Hematopoietic multipotent progenitor cell treated with erythropoietin and hydrocortisone succinate and interleukin-3 and kit ligand, for 6 days (in vitro differentiated cells): ENCODE measurements at regions not wholly inside any gene's neighbourhood (a gene's known extent, or its start where the extent isn't known, plus 50 kb on each side); places are given as distances from the start of the nearest gene placed in this dataset.
"Not testable (repeated sequence)": the region's sequence is repeated elsewhere in the genome, so short reads cannot be mapped to it uniquely, and the experiment has no call there.

Experiments used
- DNase-seq: peaks from one replicate; pipeline ENCODE4 v3.0.0-alpha.2; 2015

DNA sequence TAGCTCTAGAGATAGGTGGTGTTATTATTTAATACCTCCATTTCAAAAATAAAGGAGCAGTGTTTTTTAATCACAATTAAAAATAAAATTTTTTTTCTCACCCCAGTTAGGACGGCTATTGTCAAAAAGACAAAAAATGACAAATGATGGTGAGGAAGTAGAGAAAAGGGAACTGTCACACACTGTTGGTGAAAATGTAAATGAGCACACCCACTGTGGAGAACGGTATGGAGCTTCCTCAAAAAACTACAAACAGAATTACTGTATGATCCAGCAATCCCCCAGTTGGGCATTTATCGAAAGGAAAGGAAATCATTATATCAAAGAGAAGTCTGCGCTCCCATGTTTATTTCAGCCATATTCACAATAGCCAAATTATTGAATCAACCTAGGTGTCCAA lies 148.7 kb upstream of the NR5A2 start:
- DNase-seq: peak; percentile 14

DNA sequence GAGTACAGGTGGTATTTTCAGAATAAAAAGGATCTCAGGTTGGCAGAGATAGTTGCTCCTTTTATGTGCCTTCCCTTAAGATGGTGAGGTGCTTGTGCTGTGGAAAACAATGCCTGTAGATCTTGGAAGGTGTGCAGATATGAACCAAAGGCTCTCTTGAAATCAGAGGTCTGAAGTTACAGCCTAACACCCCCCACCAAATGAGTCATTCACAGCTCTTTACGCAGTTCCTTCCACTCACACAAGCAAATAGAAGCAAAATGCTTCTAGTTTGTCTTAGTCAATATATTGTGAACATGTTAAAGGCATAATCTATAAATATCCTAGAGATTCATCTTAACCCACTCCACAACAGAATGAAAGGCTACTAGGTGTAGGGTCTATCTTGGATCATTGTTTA lies 128.9 kb upstream of the NR5A2 start:
- DNase-seq: no peak

DNA sequence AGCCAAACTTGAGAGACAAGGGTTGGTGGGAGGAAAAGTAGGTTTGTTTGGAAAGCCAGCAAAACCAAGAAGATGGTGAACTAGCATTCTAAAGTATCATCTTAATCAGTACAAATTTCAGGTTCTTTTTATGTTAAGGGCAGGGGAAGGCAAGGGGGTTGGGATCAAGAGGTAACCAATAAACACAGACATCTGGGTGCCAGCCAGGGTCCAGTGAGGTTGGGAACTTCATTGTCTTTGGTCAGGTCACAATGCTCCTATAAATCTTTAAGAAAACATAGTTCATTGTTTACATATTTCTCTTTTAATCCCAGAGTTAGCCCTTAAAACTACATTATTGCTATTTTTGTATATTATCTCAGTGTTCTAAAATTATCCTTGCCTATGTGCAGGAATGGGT lies 126.2 kb upstream of the NR5A2 start:
- DNase-seq: no peak

DNA sequence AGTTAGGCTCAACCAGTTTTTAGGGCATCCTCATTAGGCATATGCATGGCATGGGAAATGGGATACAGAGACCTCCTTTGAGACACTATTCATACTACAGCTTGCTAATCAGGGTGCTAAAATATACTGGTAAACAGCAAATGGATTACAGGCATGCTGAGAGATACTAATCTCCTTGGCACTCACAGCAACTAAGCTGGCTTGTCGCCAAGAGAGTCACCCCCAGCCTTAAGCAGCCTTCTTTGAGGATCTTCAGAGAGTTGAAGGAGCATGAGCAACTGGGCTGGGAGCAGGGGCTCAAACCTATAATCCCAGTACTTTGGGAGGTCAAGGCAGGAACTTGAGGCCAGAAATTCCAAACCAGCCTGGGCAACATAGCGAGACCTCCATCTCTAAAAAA lies 120.1 kb upstream of the NR5A2 start:
- peak; percentile 21 for DNase-seq

DNA sequence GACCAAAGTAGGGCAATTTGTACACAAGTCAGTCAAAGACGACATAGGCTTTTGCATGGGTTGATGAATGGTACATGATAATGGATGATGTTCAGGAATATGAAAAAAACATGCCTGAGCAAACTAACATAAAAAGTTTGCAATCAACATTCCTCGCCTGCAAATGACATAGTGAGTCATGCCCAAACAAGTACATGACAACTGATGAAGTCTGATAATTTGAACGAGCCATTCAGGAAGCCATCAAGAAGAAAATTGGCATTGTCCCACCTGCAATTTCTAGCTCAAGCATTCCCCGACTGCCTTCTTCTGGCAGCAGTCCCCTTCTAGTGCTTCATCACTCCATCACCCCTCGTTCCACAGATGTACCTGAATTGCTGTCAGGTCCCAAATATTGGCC lies 118.4 kb upstream of the NR5A2 start:
- DNase-seq: no peak

DNA sequence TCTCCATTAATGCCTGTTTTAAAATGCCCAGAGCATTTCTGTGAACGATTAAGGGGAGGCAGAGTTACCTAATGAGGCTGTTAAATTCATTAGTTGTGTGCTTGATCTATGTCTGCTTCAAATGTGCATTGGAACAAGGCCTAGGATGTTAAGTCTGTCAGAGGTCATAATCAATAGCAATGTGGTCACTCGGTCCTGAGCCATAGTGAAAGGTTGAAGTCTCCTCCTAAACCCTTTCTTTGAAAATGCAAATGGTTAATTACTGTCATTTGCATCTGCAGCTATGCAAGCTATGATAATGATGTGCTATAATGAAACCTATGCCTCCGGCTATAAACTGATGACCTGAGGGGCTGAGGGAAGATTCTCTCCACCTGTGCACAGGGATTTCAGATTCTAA lies 114.2 kb upstream of the NR5A2 start:
- DNase-seq: no peak

DNA sequence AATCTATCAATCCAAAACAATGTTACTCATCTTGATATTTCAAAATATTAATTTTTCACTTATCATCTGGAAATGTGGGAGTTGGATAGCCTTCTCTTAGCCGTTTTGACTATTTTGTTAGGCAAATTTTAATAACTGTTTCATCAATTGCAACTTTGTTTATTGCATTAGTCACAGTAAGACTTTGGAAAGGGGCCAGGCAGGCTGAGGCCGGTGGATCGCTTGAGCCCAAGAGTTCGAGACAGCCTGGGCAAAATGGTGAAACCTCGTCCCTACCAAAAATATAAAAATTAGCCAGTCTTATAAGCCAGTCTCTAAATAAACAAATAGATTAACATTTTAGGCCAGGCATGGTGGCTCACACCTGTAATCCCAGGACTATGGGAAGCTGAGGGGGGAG lies 113.0 kb upstream of the NR5A2 start:
- DNase-seq: no peak

DNA sequence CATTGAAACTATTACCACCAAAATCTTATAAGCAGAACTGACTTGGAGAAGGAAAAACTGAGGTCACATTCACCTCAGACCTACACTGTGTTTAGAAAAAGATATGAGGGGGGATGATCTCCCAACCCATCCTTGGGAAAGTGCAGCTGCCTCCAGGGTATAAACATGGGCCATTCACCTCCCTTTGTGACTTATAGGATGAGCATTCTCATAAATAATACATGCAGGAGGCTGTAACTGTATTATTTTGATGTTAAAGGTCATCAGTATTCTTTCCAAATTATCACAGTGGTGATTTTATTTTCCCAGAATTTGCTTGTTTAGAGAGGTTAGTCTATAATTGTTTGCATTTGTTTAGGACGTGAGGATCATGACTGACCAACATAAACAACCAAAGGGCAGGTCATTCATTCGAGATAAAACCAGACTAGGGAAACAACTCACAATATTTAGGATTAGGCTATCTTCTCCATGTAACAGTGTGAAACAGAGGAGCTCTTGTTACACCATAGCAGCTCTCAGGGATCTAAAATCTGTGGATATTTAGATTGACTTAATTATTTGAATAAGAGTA lies 109.2 kb upstream of the NR5A2 start:
- DNase-seq: no peak

DNA sequence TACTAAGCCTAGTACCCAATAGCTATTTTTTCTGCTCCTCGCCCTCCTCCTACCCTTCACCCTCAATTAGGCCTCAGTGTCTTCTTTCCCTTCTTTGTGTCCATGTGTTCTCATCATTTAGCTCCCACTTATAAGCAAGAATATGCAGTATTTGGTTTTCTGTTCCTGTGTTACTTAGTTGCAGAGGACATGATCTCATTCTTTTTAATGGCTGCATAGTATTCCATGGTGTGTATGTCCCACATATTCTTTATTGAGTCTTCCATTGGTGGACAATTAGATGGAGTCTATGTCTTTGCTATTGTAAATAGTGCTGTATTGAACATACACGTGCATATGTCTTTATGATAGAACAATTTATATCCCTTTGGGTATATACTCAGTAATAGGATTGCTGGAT lies 106.9 kb upstream of the NR5A2 start:
- no peak for DNase-seq

DNA sequence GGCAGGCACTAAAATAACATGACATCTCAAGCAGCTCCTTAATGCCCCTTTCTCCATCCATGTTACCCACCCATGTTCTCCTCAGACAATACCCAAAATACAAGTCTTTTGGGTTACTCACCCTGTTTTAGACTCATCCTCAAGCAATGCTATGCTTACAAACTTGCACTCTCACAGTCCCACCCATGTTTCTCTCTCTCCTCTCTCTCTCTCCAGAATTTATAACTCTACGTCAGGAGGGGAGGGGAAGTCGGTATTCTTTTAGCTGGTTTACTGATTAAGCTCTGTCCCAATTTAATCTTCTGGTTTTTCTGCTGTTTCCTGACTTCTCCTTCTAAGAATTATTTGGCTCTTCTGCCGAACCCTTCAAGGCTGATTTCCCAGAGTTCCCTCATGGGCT lies 98.0 kb upstream of the NR5A2 start:
- DNase-seq: no peak

DNA sequence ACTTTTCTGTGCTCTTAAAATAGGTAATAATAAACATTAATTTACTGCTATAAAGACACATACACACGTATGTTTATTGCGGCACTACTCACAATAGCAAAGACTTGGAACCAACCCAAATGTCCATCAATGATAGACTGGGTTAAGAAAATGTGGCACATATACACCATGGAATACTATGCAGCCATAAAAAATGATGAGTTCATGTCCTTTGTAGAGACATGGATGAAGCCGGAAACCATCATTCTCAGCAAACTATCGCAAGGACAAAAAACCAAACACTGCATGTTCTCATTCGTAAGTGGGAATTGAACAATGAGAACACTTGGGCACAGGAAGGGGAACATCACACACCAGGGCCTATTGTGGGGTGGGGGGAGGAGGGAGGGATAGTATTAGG lies 97.4 kb upstream of the NR5A2 start:
- DNase-seq: not testable (repeated sequence)

DNA sequence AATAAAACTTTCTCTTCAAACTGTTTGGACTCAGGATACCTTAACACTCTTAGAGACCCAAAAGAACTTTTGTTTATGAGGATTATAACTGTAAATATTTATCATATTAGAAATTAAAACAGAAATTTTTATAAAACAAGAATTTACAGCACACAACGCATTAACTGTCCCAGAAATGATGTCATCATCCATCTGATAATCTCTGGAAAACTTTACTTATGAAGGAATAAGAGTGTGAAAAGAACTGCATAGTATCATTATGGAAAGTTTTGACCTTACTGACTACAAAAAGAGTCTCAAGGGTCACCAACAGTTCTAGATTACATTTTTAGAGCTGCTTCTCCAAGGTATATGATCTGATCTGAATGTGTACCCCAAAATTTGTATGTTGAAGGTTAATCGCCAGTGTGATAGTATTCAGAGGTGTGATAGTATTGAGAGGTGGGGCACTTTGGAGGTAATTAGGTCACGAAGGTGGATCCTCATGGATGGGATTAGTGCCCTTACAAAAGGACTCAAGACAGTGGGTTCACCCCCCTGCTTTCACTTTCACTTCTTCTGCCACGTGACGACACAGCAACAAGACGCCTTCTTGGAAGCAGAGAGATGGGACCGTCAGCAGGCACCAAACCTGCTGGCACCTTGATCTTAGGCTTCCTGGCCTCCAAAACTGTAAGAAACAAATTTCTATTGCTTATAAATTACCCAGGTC lies 95.7 kb upstream of the NR5A2 start:
- DNase-seq: peak; percentile 73

DNA sequence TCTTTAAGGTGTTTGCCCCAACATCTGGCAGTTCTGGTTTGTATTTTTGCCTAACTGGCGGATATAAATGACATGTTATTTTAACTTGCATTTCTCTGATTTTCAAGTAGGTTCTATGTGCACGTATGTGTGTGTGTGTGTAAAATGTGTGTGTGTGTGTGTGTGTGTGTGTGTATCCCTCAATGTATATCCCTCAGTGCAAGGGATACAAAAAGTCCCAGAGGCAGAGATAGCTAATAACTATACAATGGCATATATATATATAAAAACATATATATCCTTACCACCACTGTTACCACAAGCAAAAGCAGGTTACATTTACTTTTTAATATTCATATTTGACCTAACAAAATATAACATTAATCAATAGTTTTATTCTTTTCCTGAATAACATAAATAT lies 95.0 kb upstream of the NR5A2 start:
- DNase-seq: peak; percentile 13

DNA sequence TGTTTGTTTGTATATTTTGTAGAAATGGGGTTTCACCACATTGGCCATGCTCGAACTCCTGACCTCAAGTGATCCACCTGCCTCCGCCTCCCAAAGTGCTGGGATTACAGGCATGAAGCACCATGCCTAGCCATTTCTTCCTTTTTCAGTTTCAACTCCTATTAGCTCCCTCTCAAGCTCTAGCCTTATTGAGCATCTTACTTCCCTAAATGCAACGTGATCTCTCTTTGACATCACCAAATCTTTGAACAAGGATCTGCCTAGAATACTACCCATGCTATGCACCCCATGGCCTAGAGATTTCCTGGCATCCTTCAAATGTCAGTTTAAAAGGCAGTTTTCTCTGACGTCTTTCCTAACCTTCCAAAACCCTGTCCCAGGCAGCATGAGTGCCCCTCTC lies 91.1 kb upstream of the NR5A2 start:
- no peak for DNase-seq

DNA sequence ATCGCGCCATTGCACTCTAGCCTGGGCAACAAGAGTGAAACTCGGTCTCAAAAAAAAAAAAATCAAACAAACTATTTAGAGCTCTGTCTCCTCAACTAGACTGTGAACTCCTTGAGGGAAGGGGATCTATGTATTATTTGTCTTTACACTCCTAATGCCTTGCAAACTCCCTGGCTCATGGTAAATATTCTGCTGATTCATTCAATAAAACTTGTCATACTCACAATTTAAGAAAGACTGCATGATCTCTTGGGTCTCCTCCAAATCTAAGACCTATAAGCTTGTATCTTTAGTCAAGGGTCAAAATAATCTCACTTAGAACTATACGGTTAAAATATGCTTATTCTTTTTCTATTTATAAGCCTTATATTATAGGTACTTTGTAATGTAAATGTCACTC lies 90.3 kb upstream of the NR5A2 start:
- DNase-seq: no peak

DNA sequence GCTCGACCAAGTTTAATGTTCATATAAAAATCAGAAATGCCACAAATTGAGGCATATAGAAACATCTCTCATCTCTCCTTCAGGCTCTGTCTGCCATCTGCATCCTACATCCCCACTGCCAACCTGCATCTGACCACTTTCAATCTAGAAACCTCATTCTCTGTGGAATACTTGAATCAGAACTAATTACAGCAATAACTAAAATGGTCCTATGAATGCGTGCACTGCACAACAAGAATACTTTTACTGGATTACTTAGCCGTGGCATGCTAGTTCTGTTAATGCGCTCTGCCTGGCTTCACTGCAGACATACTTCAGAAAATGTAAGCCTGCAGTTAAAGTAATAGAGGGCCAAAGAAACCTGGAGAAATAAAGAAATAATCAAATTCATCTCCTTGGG lies 89.8 kb upstream of the NR5A2 start:
- no peak for DNase-seq

DNA sequence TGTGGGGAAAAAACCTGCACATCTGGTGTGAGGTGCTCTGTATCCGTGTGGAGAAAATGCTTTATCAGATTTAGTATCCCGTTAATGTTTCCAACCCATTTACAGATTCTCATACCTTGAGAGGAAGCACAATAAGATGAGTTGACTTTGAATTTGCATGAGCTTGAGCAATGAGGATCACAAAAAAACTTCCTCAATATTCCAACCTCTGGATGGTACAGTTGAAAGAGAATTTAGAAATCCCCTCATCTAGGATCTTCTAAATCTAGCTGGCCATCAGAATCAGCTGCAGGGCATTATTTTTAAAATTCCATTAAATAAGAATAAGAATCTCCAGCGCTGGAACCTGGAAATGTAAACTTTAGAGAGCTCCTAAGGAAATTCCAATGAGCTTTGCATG lies 82.5 kb upstream of the NR5A2 start:
- DNase-seq: no peak

DNA sequence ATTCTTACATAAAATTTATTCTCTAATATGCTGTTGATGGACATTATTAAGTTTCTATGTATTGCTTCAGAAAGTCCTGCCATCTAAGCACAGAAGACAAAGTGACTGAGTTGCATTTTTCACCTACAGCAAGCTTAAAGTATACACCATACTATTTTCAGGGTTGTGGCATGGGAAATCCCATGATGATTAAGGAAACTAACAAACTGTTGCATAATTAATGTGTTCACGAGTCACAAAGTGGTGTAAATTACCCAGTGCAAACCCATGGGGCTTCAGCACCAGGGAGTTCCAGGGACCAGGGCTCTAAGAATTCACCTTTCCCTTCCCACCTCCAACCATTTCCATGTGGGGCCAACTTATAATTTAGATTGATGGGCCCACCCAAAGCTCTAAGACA lies 81.9 kb upstream of the NR5A2 start:
- DNase-seq: no peak

DNA sequence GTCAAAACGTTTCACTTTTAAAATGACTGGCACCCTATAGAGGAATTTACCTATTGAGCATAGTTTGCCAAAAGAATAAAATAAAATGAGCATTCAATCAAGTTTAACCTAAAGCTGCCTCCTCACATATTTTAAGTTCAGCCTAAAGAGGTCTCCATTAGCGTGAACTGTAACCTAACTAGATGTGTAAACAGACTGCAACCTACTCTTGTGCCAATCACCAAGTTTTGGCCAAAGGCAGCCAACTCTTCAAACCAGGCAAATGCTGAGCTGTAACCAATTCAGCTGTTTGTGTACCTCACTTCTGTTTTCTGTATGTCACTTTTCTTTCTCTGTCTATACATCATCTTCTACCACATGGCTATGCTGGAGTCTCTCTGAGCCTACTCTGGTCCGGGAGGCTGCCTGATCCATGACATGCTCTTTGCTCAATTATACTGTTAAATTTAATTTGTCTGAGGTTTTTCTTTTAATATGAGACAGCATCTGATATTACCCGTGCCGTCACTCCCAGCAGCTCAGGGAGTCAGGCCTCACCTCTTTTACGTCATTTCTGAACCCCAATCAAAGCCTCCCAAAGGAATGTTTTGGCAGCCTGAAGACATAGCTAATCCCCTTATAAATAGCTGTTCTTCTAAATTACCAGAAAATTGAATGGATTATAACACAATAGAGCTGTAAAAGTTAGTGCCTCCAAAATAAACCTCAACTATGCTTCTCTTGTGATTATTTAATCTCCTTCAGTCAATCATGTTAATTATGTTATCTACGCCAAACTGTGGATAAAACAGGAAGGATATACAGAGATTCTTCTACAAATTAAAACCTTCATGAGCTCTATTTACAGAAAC lies 81.0 kb upstream of the NR5A2 start:
- no peak for DNase-seq

DNA sequence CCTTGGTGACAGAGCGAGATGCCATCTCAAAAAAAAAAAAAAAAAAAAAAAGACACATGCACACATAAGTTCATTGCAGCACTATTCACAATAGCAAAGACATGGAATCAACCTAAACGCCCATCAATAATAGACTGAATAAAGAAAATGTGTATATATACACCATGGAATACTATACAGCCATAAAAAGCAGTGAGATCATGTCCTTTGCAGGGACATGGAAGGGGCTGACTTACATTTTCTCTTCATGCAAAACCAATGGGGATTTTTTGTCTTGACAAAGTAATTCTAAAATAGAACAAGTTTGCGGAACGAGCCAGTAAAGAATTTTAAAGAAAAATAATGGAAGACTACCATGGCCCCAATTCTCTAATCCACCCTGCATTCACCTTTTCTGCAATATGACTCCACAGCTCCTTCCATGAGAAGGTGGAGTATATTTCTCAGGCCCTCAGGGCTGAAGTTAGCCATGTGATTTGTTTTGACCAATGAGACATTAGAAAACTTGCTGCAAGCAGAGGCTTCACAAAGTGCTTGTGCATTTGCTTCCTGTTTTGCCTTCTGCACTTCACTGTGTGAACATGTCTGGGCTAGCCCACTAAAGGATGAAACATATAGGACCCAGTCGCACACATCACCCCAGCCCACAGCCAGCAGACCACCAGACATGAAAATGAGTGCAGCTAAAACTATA lies 78.8 kb upstream of the NR5A2 start:
- peak; percentile 16 for DNase-seq

DNA sequence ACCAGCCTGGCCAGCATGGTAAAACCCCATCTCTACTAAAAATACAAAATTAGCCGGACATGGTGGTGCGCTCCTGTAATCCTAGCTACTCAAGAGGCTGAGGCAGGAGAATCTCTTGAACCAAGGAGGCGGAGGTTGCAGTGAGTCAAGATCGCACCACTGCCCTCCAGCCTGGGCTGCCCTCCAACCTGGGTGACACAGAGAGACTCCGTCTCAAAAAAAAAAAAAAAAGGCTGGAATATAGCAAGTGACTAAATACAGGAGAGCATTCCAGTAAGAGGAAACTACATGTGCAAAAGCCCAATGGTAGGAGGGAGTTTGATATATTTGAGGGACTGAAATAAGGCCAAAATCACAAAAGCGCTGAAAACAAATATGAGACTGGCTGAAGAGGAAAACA lies 76.5 kb upstream of the NR5A2 start:
- not testable (repeated sequence) for DNase-seq

DNA sequence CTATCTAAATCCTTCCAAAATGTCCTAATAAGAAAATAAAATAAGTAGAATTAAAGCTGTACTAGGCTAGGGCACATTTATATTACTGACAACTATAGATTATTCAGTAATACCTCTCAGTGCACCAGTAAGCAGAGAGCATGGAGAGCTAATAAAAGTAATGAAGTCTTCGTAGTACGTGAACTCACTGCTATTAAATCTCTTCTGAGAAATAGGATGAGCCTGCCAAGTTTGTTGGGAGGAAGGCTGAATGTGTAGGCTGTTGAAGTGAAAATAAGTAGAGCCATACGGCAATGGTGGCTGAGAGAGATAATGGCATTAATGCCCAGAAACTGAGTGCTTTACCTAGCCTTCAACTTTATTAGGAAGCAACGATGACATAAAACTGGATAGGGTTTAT lies 73.9 kb upstream of the NR5A2 start:
- no peak for DNase-seq

DNA sequence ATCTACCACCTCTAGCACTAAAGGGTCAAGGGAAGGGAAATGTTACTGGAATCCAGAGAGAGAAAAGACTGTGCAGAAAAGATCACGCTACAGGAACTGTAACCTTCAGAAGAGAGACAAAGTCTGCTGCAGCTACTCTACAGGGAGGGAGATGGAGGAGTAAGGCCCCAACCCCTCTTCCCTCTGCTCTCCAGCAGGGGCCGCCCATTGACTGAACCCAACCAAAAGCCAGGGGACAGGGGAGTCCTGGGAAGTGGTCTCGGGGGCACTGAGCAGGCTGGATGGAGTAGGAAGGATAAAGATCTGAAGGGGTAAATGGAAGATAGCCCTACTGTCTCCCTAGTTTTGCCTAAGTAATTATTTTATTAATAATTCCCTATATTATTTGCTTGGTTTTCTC lies 72.8 kb upstream of the NR5A2 start:
- DNase-seq: peak; percentile 13

DNA sequence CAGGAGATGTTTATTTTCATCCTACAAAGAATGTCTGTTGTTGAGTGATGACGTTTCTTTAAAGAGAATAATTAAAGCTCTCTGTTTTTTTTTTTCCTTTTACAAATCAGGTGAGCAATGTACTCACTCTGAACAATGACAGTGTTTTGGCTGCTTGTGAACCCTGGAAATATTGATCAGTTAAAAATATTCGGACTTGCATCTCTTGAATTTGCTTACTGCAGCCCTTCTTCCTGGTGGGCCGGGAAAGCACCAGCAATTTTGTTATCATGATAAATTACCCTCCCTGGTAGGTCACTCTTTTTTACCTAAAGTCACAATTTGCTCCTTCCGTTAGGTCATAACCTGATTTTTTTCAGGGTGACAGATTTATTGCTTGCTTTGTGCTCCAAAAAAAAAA lies 72.3 kb upstream of the NR5A2 start:
- DNase-seq: no peak
